AG09309 (cell line): ENCODE measurements at regions not wholly inside any gene's neighbourhood (a gene's known extent, or its start where the extent isn't known, plus 50 kb on each side); places are given as distances from the start of the nearest gene placed in this dataset.

Experiments used
- DNase-seq: peaks from one replicate; pipeline ENCODE4 v3.0.0-alpha.2; 2010; ENCODE audit warnings: low read depth
- H3K4me3 ChIP-seq: 2 replicates; pipeline ENCODE4 v1.5.1; 2011; ENCODE audit warnings: mild to moderate bottlenecking, low read depth, low read length, moderate library complexity; ENCODE audit not compliant: control insufficient read depth
- CTCF ChIP-seq: IDR thresholded peaks from 2 replicates; pipeline ENCODE4 v1.5.1; 2011; ENCODE audit warnings: mild to moderate bottlenecking, low read depth, low read length, inconsistent platforms; ENCODE audit not compliant: insufficient read depth, control insufficient read depth; ENCODE audit errors: missing control alignments

- no peak for DNase-seq
- H3K4me3 ChIP-seq: no peak overlapping the region
- no peak for TF ChIP-seq CTCF
These were observed 318.7 kb downstream of the MYCN start for GRCh38 chr2:16259010-16259409.

GRCh38 chr2:16258350-16258749 lies 318.0 kb downstream of the MYCN start:
- no peak for TF ChIP-seq CTCF
- no peak for DNase-seq
- no peak overlapping the region for H3K4me3 ChIP-seq

- H3K4me3 ChIP-seq: no peak overlapping the region
- DNase-seq: no peak
- no peak for TF ChIP-seq CTCF
These were observed 317.1 kb downstream of the MYCN start for GRCh38 chr2:16257322-16258028.

- H3K4me3 ChIP-seq: no peak overlapping the region
- no peak for TF ChIP-seq CTCF
- no peak for DNase-seq
These were observed 316.4 kb downstream of the MYCN start for GRCh38 chr2:16256601-16257321.

GRCh38 chr2:16255120-16255519 lies 314.8 kb downstream of the MYCN start:
- no peak for TF ChIP-seq CTCF
- no peak for DNase-seq
- H3K4me3 ChIP-seq: no peak overlapping the region

GRCh38 chr2:16254356-16254965 lies 314.1 kb downstream of the MYCN start:
- H3K4me3 ChIP-seq: no peak overlapping the region
- TF ChIP-seq CTCF: no peak

More at GRCh38 chr2:16254356-16254965, 314.1 kb downstream of the MYCN start:
- no peak for DNase-seq
